ES-I3 (cell line): ENCODE measurements at regions not wholly inside any gene's neighbourhood (a gene's known extent, or its start where the extent isn't known, plus 50 kb on each side); places are given as distances from the start of the nearest gene placed in this dataset.

Experiments
- H3K36me3 ChIP-seq: 2 replicates; pipeline ENCODE4 v1.6.1; 2013; ENCODE audit warnings: mild to moderate bottlenecking, low read length, control low read depth, moderate library complexity; ENCODE audit not compliant: insufficient read depth
- H3K4me1 ChIP-seq: 2 replicates; pipeline ENCODE4 v1.6.1; 2013; ENCODE audit warnings: mild to moderate bottlenecking, control low read depth, low read length; ENCODE audit not compliant: insufficient read depth
- H3K9ac ChIP-seq: 2 replicates; pipeline ENCODE4 v1.6.1; 2013; ENCODE audit warnings: low read depth, mild to moderate bottlenecking, low read length, moderate library complexity
- H3K9me3 ChIP-seq: 2 replicates; pipeline ENCODE4 v1.6.1; 2013; ENCODE audit warnings: mild to moderate bottlenecking, low read length, moderate library complexity; ENCODE audit not compliant: control insufficient read depth, insufficient read depth

- Histone ChIP-seq H3K9ac (no peak overlapping the region), H3K4me1 (no peaks in the 10 kb centered on the region), H3K9me3 (no peaks in the 10 kb centered on the region), H3K36me3 (no peaks in the 10 kb centered on the region)
Measured at GRCh38 chr17:69947027-69947759, 127.8 kb upstream of the KCNJ16 start.

- Histone ChIP-seq H3K4me1 (no peaks in the 10 kb centered on the region), H3K36me3 (no peaks in the 10 kb centered on the region; the same call in 1 of the 2 replicates), H3K9ac (no peak overlapping the region), H3K9me3 (no peaks in the 10 kb centered on the region)
Measured at GRCh38 chr17:69948406-69948805, 126.6 kb upstream of the KCNJ16 start.

GRCh38 chr17:69949496-69949895 lies 125.5 kb upstream of the KCNJ16 start:
- Histone ChIP-seq H3K4me1 (no peaks in the 10 kb centered on the region), H3K9ac (no peak overlapping the region), H3K36me3 (no peaks in the 10 kb centered on the region; the same call in 1 of the 2 replicates), H3K9me3 (no peaks in the 10 kb centered on the region)

GRCh38 chr17:69949973-69950695 lies 124.9 kb upstream of the KCNJ16 start:
- Histone ChIP-seq H3K36me3 (no peaks in the 10 kb centered on the region; the same call in 1 of the 2 replicates), H3K4me1 (no peaks in the 10 kb centered on the region), H3K9ac (no peak overlapping the region), H3K9me3 (no peaks in the 10 kb centered on the region)

- Histone ChIP-seq H3K9ac (no peak overlapping the region), H3K4me1 (no peaks in the 10 kb centered on the region), H3K36me3 (no peaks in the 10 kb centered on the region; the same call in 1 of the 2 replicates), H3K9me3 (no peaks in the 10 kb centered on the region)
Measured at GRCh38 chr17:69950701-69951418, 124.2 kb upstream of the KCNJ16 start.

GRCh38 chr17:69954241-69954925 lies 120.6 kb upstream of the KCNJ16 start:
- Histone ChIP-seq H3K9me3 (no peaks in the 10 kb centered on the region), H3K9ac (no peak overlapping the region), H3K36me3 (no peaks in the 10 kb centered on the region; the same call in 1 of the 2 replicates), H3K4me1 (no peaks in the 10 kb centered on the region)

GRCh38 chr17:69958063-69958462 lies 117.0 kb upstream of the KCNJ16 start:
- H3K9ac ChIP-seq: no peak overlapping the region

GRCh38 chr17:69959283-69959682 lies 115.7 kb upstream of the KCNJ16 start:
- Histone ChIP-seq H3K4me1 (peaks cover 13% of the 10 kb centered on the region; the same call in 1 of the 2 replicates), H3K36me3 (no peaks in the 10 kb centered on the region), H3K9ac (no peak overlapping the region)

More at GRCh38 chr17:69958063-69958462, 117.0 kb upstream of the KCNJ16 start:
- no peaks in the 10 kb centered on the region for H3K9me3 ChIP-seq
- H3K36me3 ChIP-seq: no peaks in the 10 kb centered on the region; the same call in 1 of the 2 replicates
- H3K4me1 ChIP-seq: peaks cover 13% of the 10 kb centered on the region; the same call in 1 of the 2 replicates

GRCh38 chr17:69960755-69961154 lies 114.3 kb upstream of the KCNJ16 start:
- H3K9ac ChIP-seq: no peak overlapping the region
- H3K4me1 ChIP-seq: peaks cover 13% of the 10 kb centered on the region; the same call in 1 of the 2 replicates
- H3K9me3 ChIP-seq: no peaks in the 10 kb centered on the region
- H3K36me3 ChIP-seq: no peaks in the 10 kb centered on the region

More at GRCh38 chr17:69959283-69959682, 115.7 kb upstream of the KCNJ16 start:
- no peaks in the 10 kb centered on the region for H3K9me3 ChIP-seq

- Histone ChIP-seq H3K36me3 (no peaks in the 10 kb centered on the region), H3K4me1 (peaks cover 13% of the 10 kb centered on the region; the same call in 1 of the 2 replicates), H3K9me3 (no peaks in the 10 kb centered on the region), H3K9ac (no peak overlapping the region)
Measured at GRCh38 chr17:69961501-69962145, 113.4 kb upstream of the KCNJ16 start.

GRCh38 chr17:69962436-69962995 lies 112.5 kb upstream of the KCNJ16 start:
- Histone ChIP-seq H3K9me3 (no peaks in the 10 kb centered on the region), H3K9ac (no peak overlapping the region), H3K36me3 (no peaks in the 10 kb centered on the region), H3K4me1 (peaks cover 13% of the 10 kb centered on the region; the same call in 1 of the 2 replicates)

GRCh38 chr17:69967910-69968411 lies 107.1 kb upstream of the KCNJ16 start:
- H3K36me3 ChIP-seq: no peaks in the 10 kb centered on the region
- no peaks in the 10 kb centered on the region for H3K9me3 ChIP-seq
- no peaks in the 10 kb centered on the region for H3K4me1 ChIP-seq
- H3K9ac ChIP-seq: no peak overlapping the region

- Histone ChIP-seq H3K9me3 (no peaks in the 10 kb centered on the region; the same call in 1 of the 2 replicates), H3K36me3 (no peaks in the 10 kb centered on the region), H3K9ac (no peak overlapping the region), H3K4me1 (no peaks in the 10 kb centered on the region)
Measured at GRCh38 chr17:69969897-69970296, 105.1 kb upstream of the KCNJ16 start.
